GM19467 (cell line): ENCODE measurements at regions not wholly inside any gene's neighbourhood (a gene's known extent, or its start where the extent isn't known, plus 50 kb on each side); places are given as distances from the start of the nearest gene placed in this dataset.
"Not testable (repeated sequence)": the region's sequence is repeated elsewhere in the genome, so short reads cannot be mapped to it uniquely, and the experiment has no call there.

ENCODE experiments used
- ATAC-seq: cut with Tn5 transposase; IDR thresholded peaks from one replicate; pipeline ENCODE4 v1.9.1; 2021; ENCODE audit warnings: mild to moderate bottlenecking, moderate library complexity; ENCODE audit not compliant: unreplicated experiment

DNA sequence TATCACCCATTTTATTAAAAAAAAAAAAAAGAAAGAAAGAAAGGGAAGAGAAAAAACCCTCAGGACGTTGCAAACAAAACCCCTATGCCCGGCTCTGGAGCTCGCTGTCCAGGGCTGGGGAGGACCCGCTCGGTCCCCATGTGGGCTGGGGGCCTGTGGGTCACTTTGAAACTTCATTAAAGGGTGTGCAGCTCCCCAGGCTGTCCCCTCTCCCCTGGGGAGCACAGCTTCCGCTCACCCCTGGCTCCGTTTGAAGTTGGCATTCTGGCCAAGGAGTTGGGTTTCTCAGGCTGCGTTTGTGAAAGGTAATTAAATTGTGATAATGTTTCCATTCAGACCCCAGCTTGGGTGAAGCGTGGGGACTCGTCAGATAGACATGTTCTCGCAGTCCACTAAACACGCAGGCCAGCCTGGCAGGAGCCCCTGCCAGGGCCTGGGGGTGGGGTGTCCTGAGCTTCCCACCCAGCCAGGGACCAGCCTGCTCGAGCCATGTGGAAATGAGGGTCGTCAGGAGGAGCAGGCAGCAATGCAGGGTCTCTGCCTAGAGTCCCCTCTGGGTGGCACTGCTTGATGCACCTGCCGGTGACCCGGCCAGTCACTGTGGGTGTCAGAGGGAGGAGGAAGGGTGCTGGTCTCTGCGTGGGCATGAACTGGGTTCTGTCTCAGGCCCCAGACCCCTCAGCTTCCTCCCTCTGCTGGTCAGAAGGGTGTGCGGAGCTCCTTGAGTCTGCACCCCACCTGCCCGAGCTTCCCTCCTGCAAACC is 166.2 kb downstream of the INHBB start:
- no peak for ATAC-seq

GRCh38 chr2:120513776-120514357 is 167.9 kb downstream of the INHBB start:
- ATAC-seq: no peak

DNA sequence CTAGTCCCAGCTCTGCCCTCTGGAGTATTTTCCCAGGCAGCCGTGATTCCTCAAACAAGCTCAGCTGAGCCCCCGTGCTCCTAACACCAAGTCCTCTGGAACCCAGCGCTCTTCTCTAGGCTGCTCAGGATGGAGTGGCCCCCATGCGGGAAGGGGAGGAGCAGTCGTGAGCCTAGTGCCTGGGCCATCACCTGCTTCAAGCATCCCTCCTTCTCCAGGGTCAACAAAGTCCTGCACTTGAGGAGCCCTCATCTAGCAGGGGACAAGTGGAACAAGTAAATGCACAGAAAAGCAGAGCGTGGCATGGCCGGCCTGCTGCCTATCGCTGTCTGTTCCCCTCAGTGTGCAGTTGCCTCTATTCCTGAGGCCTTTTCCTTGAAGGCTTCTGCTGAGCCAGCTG is 168.6 kb downstream of the INHBB start:
- ATAC-seq: no peak

DNA sequence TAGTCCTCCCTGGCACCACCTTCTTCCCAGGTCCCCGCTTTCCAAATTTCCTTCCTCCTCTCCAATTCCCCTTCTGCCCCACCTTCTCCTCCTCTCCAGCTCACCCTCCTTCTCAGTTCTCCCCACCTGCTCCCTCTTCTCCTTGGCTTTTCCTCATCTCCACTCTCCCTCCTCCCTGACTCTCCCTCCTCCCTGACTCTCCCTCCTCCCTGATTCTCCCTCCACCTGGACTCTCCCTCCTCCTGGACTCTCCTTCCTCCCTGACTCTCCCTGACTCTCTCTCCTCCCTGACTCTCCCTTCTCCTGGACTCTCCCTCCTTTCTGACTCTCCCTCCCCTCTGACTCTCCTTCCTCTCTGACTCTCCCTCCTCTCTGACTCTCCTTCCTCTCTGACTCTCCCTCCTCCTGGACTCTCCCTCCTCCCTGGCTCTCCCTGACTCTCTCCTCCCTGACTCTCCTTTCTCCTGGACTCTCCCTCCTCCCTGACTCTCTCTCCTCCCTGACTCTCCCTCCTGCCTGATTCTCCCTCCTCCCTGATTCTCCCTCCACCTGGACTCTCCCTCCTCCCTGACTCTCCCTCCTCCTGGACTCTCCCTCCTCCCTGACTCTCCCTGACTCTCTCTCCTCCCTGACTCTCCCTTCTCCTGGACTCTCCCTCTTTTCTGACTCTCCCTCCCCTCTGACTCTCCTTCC is 169.3 kb downstream of the INHBB start:
- ATAC-seq: not testable (repeated sequence)

DNA sequence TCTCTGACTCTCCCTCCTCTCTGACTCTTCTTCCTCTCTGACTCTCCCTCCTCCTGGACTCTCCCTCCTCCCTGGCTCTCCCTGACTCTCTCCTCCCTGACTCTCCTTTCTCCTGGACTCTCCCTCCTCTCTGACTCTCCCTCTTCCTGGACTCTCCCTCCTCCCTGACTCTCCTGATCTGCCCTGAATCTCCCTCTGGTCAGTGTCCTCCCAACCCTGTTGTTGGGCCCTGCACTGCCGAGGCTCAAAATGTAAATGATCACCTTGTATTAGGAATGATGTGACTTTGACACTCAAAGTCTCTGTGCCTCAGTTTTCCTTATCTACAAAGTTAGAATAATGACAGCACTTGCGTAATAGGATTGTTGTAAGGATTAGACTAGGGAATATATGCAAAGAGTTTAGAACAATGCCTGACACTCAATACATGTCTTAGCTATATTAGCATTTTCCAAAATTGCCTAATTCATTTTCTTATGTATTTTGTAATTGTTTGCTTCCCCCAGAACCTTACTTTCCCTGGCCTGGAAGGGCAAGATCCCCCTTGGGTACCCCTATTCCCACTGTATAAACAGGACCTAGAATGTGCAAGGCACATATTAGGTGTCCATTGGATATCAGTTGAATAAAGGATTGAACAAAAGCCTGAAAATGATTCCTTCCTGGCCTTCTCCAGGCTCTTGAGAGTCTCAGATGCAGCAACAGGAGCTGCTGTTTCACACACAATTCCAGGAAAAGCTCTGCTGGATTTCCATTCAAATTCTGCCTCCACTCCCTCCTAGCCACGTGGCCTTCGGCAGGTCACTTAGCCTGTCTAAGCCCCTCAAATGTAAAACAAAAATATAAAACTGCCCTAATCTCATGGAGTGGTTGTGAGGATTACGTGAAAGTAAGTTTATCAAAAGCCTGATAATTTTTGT is 170.1 kb downstream of the INHBB start:
- no peak for ATAC-seq

DNA sequence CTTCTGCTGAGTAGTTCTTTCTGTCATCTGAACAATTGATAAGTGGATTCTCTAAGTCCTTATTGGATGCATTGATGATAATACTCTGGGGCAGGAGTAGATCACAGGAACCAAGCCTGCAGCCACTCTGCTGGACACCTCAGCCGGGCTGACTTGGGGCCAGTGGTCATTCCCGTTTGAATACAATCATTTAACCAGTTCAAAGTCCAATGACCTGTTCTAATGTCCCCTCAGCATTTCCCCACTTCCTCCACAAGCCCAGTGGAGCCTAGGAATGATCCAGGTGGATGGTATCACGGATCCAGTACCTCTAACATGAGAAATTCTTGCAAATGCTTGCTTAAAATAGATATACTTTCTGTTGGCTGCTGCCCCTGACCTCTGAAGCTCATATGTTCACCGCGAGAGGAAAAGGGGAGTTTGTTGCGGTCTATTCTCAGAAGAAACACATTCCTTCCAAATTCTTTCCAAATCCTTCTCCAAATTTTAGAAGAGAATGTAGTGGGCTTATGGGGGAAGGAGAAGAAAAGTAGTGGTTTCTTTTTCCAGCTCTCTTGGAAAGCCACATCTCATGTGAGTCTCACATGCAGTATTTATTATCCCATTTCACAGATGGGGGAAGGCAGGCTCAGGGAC is 170.9 kb downstream of the INHBB start:
- ATAC-seq: no peak

GRCh38 chr2:120517751-120518469 is 172.0 kb downstream of the INHBB start:
- no peak for ATAC-seq

GRCh38 chr2:120518819-120519218 is 172.9 kb downstream of the INHBB start:
- ATAC-seq: no peak

DNA sequence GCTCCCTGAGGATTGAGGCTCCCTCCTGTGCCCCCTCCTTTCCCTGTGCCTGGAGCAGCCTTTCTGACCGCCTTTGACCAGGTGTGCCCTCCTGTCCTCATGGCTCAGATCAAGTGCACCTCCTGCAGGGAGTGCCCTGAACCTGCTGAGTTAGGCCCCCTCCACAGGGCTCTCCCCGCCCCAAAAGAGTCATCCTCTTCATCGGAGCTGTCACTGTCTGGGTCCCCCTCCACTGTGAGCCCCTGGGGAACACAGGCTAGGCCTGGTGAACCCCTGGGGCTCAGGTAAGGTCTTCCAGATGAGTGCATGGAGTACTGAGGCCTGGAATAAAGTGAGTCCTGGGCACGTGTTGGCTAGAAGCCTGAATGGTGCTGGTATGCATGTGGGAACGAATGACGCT is 173.5 kb downstream of the INHBB start:
- no peak for ATAC-seq

DNA sequence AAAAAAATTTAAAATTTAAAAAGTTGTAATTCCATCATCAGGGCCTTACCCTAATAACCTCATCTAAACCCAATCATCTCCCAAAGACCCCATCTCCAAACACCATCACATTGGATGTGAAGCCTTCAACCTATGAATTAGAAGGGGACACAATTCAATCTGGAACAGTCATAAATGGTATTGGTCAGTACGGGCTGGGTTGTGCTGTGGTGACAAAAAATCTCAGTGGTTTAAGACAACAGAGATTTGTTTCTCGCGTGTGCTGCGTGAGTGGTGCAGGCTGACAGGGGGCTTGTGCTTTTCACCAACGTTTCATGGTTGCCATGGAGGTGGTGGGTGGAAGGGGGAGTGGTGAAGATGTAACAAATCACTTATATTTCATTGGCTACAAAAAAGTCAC is 174.5 kb downstream of the INHBB start:
- ATAC-seq: no peak

- ATAC-seq: no peak
Observed at GRCh38 chr2:120520929-120521912, 175.3 kb downstream of the INHBB start.

DNA sequence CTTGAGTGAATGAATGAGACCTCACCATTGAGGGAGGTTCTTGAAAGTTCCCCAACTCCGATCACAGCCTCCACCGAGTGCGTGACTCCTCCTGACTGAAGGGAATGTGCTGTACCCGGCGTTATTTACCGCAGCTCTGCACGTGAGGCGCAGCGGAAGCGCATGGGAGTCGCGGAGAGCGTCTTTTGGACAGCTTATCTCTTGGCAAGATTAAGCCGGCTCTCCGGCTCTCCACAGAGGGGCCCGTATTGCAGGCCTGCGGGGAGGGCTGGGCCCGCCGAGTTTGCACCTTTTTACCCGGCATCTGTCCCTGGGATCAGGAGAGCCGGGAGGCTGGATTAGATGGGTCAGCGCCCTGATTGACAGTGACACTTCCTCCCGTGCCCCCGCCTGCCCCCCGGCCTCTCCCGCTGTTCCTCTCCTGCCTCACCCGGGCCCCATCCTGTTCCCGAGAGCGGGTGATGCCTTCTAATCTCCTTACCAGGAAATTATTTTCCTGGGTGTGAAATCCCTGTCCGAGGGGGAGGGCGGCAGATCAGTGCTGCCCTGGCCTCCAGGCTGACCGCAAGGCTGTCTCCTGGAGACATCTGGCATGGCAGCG is 176.3 kb downstream of the INHBB start:
- ATAC-seq: no peak

GRCh38 chr2:120523766-120524165 is 177.8 kb downstream of the INHBB start:
- ATAC-seq: no peak

GRCh38 chr2:120524174-120524573 is 178.2 kb downstream of the INHBB start:
- no peak for ATAC-seq

DNA sequence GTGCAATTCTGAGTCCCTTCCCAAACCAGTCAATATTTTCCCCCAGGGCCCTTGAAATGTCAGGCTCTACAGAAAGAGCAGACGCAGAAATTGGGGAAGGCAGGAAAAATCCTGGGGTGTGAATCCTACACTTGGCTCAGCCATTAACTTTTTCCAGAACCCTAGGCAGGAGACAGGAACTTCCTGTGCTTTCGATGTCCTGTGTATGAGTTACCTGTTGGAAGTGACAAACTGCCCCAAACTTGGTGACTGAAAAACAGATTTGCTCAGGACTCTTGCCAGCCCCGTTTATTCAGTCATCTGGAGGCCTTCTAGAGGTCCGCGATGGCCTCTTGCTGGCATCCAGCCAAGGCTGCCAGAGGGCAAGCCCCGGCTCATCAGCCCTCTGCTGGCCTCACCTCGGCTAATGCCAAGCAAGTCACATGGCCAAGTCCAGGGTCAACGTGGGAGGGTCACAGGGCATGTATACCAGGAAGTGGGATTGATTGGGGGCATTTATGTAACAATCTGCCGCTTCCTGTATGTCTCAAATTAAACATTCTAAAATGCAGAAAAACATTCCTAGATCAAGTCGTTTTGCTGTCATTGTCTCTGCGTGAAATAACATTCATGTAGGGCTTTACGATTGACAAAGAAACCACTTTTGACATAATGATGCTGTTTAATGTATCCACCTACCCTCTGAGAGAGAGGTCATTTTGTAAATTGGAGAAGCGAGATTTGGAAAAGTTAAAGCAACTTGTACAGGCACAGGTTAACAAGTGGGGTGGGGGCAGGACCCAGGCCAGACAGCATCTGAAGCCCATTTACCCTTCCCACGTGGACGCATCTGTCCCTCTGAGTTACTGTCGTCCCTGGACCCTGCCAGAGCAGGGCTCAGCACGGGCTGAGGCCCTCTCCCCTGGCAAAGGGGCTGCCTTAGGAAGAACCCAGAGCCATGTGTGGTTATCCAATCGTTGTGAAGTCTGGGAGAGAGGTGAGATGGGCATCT is 179.4 kb downstream of the INHBB start:
- no peak for ATAC-seq

- no peak for ATAC-seq
Observed at GRCh38 chr2:120526047-120526562, 180.2 kb downstream of the INHBB start.
